Liver (tissue), 8 donors: ENCODE measurements at regions not wholly inside any gene's neighbourhood (a gene's known extent, or its start where the extent isn't known, plus 50 kb on each side); places are given as distances from the start of the nearest gene placed in this dataset.

ENCODE experiments used
- DNase-seq: peaks from one replicate; pipeline ENCODE4 v3.0.0-alpha.2; 2017; ENCODE audit warnings: low spot score
- H3K27ac ChIP-seq, 2 donors: one replicate each; pipeline ENCODE4 v1.7.0; 2013; ENCODE audit warnings: inconsistent platforms in 2 of 2, low read length in 2 of 2, control low read depth in 1 of 2, low read depth in 1 of 2, mild to moderate bottlenecking in 1 of 2
- H3K27me3 ChIP-seq, 4 donors: one replicate each; pipeline versions ENCODE4 v1.6.1 to v1.7.0; 2013; ENCODE audit warnings: low read length in 3 of 4, inconsistent platforms in 1 of 4, mild to moderate bottlenecking in 1 of 4, moderate library complexity in 1 of 4; ENCODE audit not compliant: control insufficient read depth in 4 of 4, insufficient read depth in 4 of 4
- H3K36me3 ChIP-seq, 4 donors: one replicate each; pipeline versions ENCODE4 v1.6.1 to v1.7.0; 2013; ENCODE audit warnings: low read length in 3 of 4, mild to moderate bottlenecking in 3 of 4, low read depth in 1 of 4, moderate library complexity in 1 of 4; ENCODE audit not compliant: control insufficient read depth in 4 of 4, insufficient read depth in 3 of 4
- H3K4me1 ChIP-seq, 4 donors: one replicate each; pipeline versions ENCODE4 v1.6.1 to v1.7.0; 2013; ENCODE audit warnings: low read length in 3 of 4, mild to moderate bottlenecking in 3 of 4, moderate library complexity in 1 of 4; ENCODE audit not compliant: control insufficient read depth in 4 of 4, insufficient read depth in 4 of 4
- H3K4me3 ChIP-seq, 3 donors: one replicate each; pipeline versions ENCODE4 v1.6.1 to v1.7.0; 2013; ENCODE audit warnings: low read length in 3 of 3, control low read depth in 1 of 3, low read depth in 1 of 3, mild to moderate bottlenecking in 1 of 3
- H3K9ac ChIP-seq, 2 donors: one replicate each; pipeline ENCODE4 v1.7.0; 2013; ENCODE audit warnings: low read length in 2 of 2, mild to moderate bottlenecking in 2 of 2, moderate library complexity in 2 of 2, control low read depth in 1 of 2, low read depth in 1 of 2
- H3K9me3 ChIP-seq, 4 donors: one replicate each; pipeline versions ENCODE4 v1.6.1 to v1.7.0; 2013; ENCODE audit warnings: low read length in 3 of 4; ENCODE audit not compliant: control insufficient read depth in 4 of 4
- CTCF ChIP-seq: fragments of 150-350 bp; IDR thresholded peaks from 2 replicates; pipeline ENCODE4 v1.5.1; 2017; ENCODE audit warnings: improper control_type of control experiment, low read depth, low read length; ENCODE audit not compliant: missing input control
- EGR1 ChIP-seq, 2 donors: IDR thresholded peaks; 2 replicates each; pipeline ENCODE4 v1.6.1; 2016 to 2018; ENCODE audit warnings: antibody characterized with exemption in 2 of 2, low read depth in 2 of 2
- FOXA2 ChIP-seq: IDR thresholded peaks from 2 replicates; pipeline ENCODE4 v1.6.1; 2016; ENCODE audit warnings: antibody characterized with exemption
- GABPA ChIP-seq, 2 donors: IDR thresholded peaks in 1 of 2; conservative IDR thresholded peaks in 1 of 2; 2 replicates each; pipeline ENCODE4 v1.6.1; 2016; ENCODE audit warnings: antibody characterized with exemption in 2 of 2, mild to moderate bottlenecking in 1 of 2, moderate library complexity in 1 of 2
- HNF4A ChIP-seq, 2 donors: conservative IDR thresholded peaks; 2 replicates each; pipeline ENCODE4 v1.6.1; 2016; ENCODE audit warnings: antibody characterized with exemption in 2 of 2, mild to moderate bottlenecking in 2 of 2
- HNF4G ChIP-seq: IDR thresholded peaks from 2 replicates; pipeline ENCODE4 v1.6.1; 2016; ENCODE audit warnings: antibody characterized with exemption
- NR2F2 ChIP-seq: IDR thresholded peaks from 2 replicates; pipeline ENCODE4 v1.6.1; 2016; ENCODE audit warnings: antibody characterized with exemption
- RAD21 ChIP-seq, 2 donors: IDR thresholded peaks; 2 replicates each; pipeline ENCODE4 v1.6.1; 2016; ENCODE audit warnings: antibody characterized with exemption in 2 of 2, mild to moderate bottlenecking in 2 of 2
- RXRA ChIP-seq, 2 donors: IDR thresholded peaks; 2 replicates each; pipeline ENCODE4 v1.6.1; 2017 to 2018; ENCODE audit warnings: antibody characterized with exemption in 2 of 2, mild to moderate bottlenecking in 1 of 2
- SP1 ChIP-seq: IDR thresholded peaks from 2 replicates; pipeline ENCODE4 v1.6.1; 2018; ENCODE audit warnings: antibody characterized with exemption, mild to moderate bottlenecking
- TAF1 ChIP-seq: conservative IDR thresholded peaks from 2 replicates; pipeline ENCODE4 v1.6.1; 2016; ENCODE audit warnings: antibody characterized with exemption, mild to moderate bottlenecking
- YY1 ChIP-seq: IDR thresholded peaks from 2 replicates; pipeline ENCODE4 v1.6.1; 2016; ENCODE audit warnings: antibody characterized with exemption, mild to moderate bottlenecking
- WGBS: extraction: QIAGEN DNeasy Blood & Tissue Kit; methylation state at CpG from one replicate; pipeline ENCODE4 v1.1.7; 2013; 5-methylcytosine and 5-hydroxymethylcytosine counted together
- TF ChIP-seq, protein P1 (sequence below): IDR thresholded peaks from 2 replicates; pipeline ENCODE4 v1.6.1; 2016; ENCODE audit warnings: antibody characterized with exemption, mild to moderate bottlenecking
- TF ChIP-seq, protein P2 (sequence below): IDR thresholded peaks from 2 replicates; pipeline ENCODE4 v1.6.1; 2016; ENCODE audit warnings: antibody characterized with exemption
- TF ChIP-seq, protein P3 (sequence below): IDR thresholded peaks from 2 replicates; pipeline ENCODE4 v1.6.1; 2016; ENCODE audit warnings: antibody characterized with exemption
- donor health status: healthy.
- donor health status: healthy.
- donor health status: healthy.
- donor health status: healthy.
- donor health status: healthy.

DNA sequence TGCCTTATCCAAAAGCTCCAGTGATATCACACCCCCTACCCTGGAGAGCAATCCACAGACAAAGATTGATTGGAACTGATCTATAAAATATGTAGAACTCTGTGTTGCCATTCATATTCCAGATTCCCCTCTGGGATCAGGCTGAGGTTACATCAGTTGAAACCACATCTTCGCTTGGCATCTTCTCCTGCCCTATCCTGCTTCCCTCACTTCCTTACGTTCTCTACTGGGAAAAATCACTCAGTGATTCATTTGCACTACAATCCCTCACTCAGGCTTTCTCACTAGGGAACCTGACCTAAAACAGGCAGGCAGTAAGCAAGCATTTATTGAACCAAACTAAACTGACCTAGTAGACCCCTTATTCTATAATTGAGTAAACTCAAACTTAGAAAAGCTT, 111.7 kb downstream of the ESM1 start (continued):
- TF ChIP-seq, protein P1, sequence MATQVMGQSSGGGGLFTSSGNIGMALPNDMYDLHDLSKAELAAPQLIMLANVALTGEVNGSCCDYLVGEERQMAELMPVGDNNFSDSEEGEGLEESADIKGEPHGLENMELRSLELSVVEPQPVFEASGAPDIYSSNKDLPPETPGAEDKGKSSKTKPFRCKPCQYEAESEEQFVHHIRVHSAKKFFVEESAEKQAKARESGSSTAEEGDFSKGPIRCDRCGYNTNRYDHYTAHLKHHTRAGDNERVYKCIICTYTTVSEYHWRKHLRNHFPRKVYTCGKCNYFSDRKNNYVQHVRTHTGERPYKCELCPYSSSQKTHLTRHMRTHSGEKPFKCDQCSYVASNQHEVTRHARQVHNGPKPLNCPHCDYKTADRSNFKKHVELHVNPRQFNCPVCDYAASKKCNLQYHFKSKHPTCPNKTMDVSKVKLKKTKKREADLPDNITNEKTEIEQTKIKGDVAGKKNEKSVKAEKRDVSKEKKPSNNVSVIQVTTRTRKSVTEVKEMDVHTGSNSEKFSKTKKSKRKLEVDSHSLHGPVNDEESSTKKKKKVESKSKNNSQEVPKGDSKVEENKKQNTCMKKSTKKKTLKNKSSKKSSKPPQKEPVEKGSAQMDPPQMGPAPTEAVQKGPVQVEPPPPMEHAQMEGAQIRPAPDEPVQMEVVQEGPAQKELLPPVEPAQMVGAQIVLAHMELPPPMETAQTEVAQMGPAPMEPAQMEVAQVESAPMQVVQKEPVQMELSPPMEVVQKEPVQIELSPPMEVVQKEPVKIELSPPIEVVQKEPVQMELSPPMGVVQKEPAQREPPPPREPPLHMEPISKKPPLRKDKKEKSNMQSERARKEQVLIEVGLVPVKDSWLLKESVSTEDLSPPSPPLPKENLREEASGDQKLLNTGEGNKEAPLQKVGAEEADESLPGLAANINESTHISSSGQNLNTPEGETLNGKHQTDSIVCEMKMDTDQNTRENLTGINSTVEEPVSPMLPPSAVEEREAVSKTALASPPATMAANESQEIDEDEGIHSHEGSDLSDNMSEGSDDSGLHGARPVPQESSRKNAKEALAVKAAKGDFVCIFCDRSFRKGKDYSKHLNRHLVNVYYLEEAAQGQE: no peak
- TF ChIP-seq, protein P2, sequence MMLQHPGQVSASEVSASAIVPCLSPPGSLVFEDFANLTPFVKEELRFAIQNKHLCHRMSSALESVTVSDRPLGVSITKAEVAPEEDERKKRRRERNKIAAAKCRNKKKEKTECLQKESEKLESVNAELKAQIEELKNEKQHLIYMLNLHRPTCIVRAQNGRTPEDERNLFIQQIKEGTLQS: no peak

DNA sequence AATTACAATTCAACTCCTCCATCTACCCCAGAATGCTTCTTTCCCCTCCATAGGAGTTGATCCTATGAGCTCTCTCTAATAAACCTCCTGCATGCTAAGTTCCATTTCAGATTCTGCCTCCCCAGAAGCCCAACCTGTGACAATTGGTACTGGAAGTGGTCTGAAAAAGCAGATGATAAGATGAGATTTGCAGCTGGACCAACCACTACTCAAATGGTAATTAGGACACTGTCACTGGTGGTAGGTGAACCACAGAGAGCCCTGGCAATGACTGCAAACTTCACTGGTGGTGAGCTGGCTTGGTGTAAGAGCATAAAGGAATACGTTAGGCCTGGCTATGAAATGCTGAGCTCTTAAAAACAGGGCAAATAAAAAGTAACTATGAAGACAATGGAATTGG, 112.6 kb downstream of the ESM1 start:
- no peak overlapping the region for H3K27ac ChIP-seq
- H3K9ac ChIP-seq: no peak overlapping the region
- H3K4me1 ChIP-seq: peaks cover 0 to 3% (median 1%) of the 10 kb centered on the region in 4 donors
- H3K36me3 ChIP-seq: no peaks in the 10 kb centered on the region
- no peak overlapping the region for H3K4me3 ChIP-seq
- 86% methylated on average over 1 of the region's 1 CpG for WGBS
- no peak for DNase-seq
- H3K27me3 ChIP-seq: no peaks in the 10 kb centered on the region
- TF ChIP-seq TAF1 (no peak), HNF4G (no peak), SP1 (no peak), YY1 (no peak), HNF4A (conservative IDR thresholded peaks at IDR 0.05) (no peak), EGR1 (IDR thresholded peaks at IDR 0.05; ENCODE audit: low read depth in 2 of 2) (no peak), CTCF (no peak), NR2F2 (no peak), GABPA (IDR thresholded peaks at IDR 0.05 in 1 of 2, conservative IDR thresholded peaks at IDR 0.05 in 1 of 2) (no peak), RAD21 (IDR thresholded peaks at IDR 0.05) (no peak), RXRA (IDR thresholded peaks at IDR 0.05) (no peak), FOXA2 (no peak)
- TF ChIP-seq, protein P1: no peak
- TF ChIP-seq, protein P2: no peak
- TF ChIP-seq, protein P3, sequence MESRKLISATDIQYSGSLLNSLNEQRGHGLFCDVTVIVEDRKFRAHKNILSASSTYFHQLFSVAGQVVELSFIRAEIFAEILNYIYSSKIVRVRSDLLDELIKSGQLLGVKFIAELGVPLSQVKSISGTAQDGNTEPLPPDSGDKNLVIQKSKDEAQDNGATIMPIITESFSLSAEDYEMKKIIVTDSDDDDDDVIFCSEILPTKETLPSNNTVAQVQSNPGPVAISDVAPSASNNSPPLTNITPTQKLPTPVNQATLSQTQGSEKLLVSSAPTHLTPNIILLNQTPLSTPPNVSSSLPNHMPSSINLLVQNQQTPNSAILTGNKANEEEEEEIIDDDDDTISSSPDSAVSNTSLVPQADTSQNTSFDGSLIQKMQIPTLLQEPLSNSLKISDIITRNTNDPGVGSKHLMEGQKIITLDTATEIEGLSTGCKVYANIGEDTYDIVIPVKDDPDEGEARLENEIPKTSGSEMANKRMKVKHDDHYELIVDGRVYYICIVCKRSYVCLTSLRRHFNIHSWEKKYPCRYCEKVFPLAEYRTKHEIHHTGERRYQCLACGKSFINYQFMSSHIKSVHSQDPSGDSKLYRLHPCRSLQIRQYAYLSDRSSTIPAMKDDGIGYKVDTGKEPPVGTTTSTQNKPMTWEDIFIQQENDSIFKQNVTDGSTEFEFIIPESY: no peak
- no peaks in the 10 kb centered on the region for H3K9me3 ChIP-seq
